HG03139 (cell line): ENCODE measurements at regions not wholly inside any gene's neighbourhood (a gene's known extent, or its start where the extent isn't known, plus 50 kb on each side); places are given as distances from the start of the nearest gene placed in this dataset.
"Not testable (repeated sequence)": the region's sequence is repeated elsewhere in the genome, so short reads cannot be mapped to it uniquely, and the experiment has no call there.

ENCODE experiments used
- ATAC-seq: cut with Tn5 transposase; IDR thresholded peaks from one replicate; pipeline ENCODE4 v1.9.1; 2021; ENCODE audit not compliant: unreplicated experiment

GRCh38 chr4:123133397-123134050, 211.1 kb upstream of the NUDT6 start:
- ATAC-seq: peak; percentile 70

GRCh38 chr4:123144616-123145015, 222.2 kb upstream of the NUDT6 start:
- no peak for ATAC-seq

GRCh38 chr4:123158576-123158975, 236.2 kb upstream of the NUDT6 start:
- no peak for ATAC-seq

GRCh38 chr4:123159479-123159878, 237.1 kb upstream of the NUDT6 start:
- no peak for ATAC-seq

- ATAC-seq: no peak
These were observed 233.7 kb upstream of the SPRY1 start for GRCh38 chr4:123162859-123163258.

- ATAC-seq: no peak
These were observed 233.1 kb upstream of the SPRY1 start for GRCh38 chr4:123163501-123163900.

GRCh38 chr4:123166023-123166422, 230.6 kb upstream of the SPRY1 start:
- no peak for ATAC-seq

GRCh38 chr4:123167931-123168330, 228.7 kb upstream of the SPRY1 start:
- no peak for ATAC-seq

GRCh38 chr4:123168812-123169211, 227.8 kb upstream of the SPRY1 start:
- ATAC-seq: no peak

GRCh38 chr4:123170843-123171242, 225.8 kb upstream of the SPRY1 start:
- no peak for ATAC-seq

- no peak for ATAC-seq
These were observed 220.0 kb upstream of the SPRY1 start for GRCh38 chr4:123176605-123177004.

GRCh38 chr4:123182289-123182688, 214.3 kb upstream of the SPRY1 start:
- ATAC-seq: no peak

- no peak for ATAC-seq
These were observed 213.3 kb upstream of the SPRY1 start for GRCh38 chr4:123183308-123183707.

GRCh38 chr4:123183754-123184153, 212.8 kb upstream of the SPRY1 start:
- ATAC-seq: not testable (repeated sequence)

GRCh38 chr4:123186731-123187130, 209.9 kb upstream of the SPRY1 start:
- ATAC-seq: no peak

GRCh38 chr4:123190176-123190575, 206.4 kb upstream of the SPRY1 start:
- ATAC-seq: no peak

- no peak for ATAC-seq
These were observed 204.9 kb upstream of the SPRY1 start for GRCh38 chr4:123191728-123192127.

GRCh38 chr4:123193802-123194367, 202.7 kb upstream of the SPRY1 start:
- ATAC-seq: no peak

- ATAC-seq: no peak
These were observed 197.9 kb upstream of the SPRY1 start for GRCh38 chr4:123198706-123199105.

GRCh38 chr4:123200051-123200940, 196.3 kb upstream of the SPRY1 start:
- ATAC-seq: no peak

GRCh38 chr4:123204737-123205136, 191.9 kb upstream of the SPRY1 start:
- no peak for ATAC-seq

- no peak for ATAC-seq
These were observed 190.6 kb upstream of the SPRY1 start for GRCh38 chr4:123206016-123206415.
